Transverse colon (tissue), 4 donors: ENCODE measurements at regions not wholly inside any gene's neighbourhood (a gene's known extent, or its start where the extent isn't known, plus 50 kb on each side); places are given as distances from the start of the nearest gene placed in this dataset.

ENCODE experiments used
- DNase-seq: peaks from one replicate; pipeline ENCODE4 v3.0.0-alpha.2; 2019
- H3K27ac ChIP-seq, 4 donors: fragments of 200-600 bp; sonication (generic); 2 replicates each; pipeline ENCODE4 v1.5.1; 2016 to 2018; ENCODE audit warnings: inconsistent platforms in 4 of 4
- H3K27me3 ChIP-seq: fragments of 200-600 bp; sonication (generic); 2 replicates; pipeline ENCODE4 v1.5.1; 2017; ENCODE audit warnings: inconsistent platforms
- H3K36me3 ChIP-seq, 4 donors: fragments of 200-600 bp; sonication (generic); 2 replicates each; pipeline ENCODE4 v1.5.1; 2017 to 2019; ENCODE audit warnings: inconsistent platforms in 4 of 4
- H3K4me1 ChIP-seq, 4 donors: fragments of 200-600 bp; sonication (generic); 2 replicates each; pipeline ENCODE4 v1.5.1; 2017 to 2020; ENCODE audit warnings: inconsistent platforms in 4 of 4
- H3K4me3 ChIP-seq, 4 donors: fragments of 200-600 bp; sonication (generic); 1 replicate in 1 of 4; 2 replicates in 3 of 4; pipeline versions ENCODE4 v1.5.1 to v1.6.1; 2017 to 2019; ENCODE audit warnings: inconsistent platforms in 4 of 4
- H3K9me3 ChIP-seq, 2 donors: fragments of 200-600 bp; sonication (generic); 2 replicates each; pipeline ENCODE4 v1.5.1; 2017 to 2019; ENCODE audit warnings: inconsistent platforms in 2 of 2
- CTCF ChIP-seq, 5 experiments: fragments of 200-600 bp in 3 of 5; fragments of 450-650 bp in 2 of 5; sonication (generic) in 3 of 5; IDR thresholded peaks; 1 replicate in 2 of 5; 2 replicates in 3 of 5; pipeline ENCODE4 v1.5.1; 2016 to 2017; ENCODE audit warnings: antibody characterized with exemption in 5 of 5, inconsistent platforms in 3 of 5, mild to moderate bottlenecking in 2 of 5, moderate library complexity in 1 of 5
- EP300 ChIP-seq: sonication (generic); formaldehyde crosslinking; IDR thresholded peaks from one replicate; pipeline ENCODE4 v1.6.1; 2017; ENCODE audit warnings: antibody characterized with exemption, low read depth
- POLR2A ChIP-seq: fragments of 450-650 bp; IDR thresholded peaks from one replicate; pipeline ENCODE4 v1.6.1; 2016; ENCODE audit warnings: antibody characterized with exemption, mild to moderate bottlenecking, moderate library complexity
- POLR2AphosphoS5 ChIP-seq, 3 donors: sonication (generic); formaldehyde crosslinking; IDR thresholded peaks; one replicate each; pipeline ENCODE4 v1.6.1; 2016; ENCODE audit warnings: antibody characterized with exemption in 3 of 3
- WGBS, 2 donors: methylation state at CpG; one replicate each; pipeline ENCODE4 v1.1.5; 2018; ENCODE audit warnings: low coverage in 1 of 2; 5-methylcytosine and 5-hydroxymethylcytosine counted together
- in situ Hi-C, 4 donors: fragments of 200-750 bp; cut with MboI; loops; one replicate each; pipeline versions ENCODE4 v1.15.0 to v1.15.1; 2017; ENCODE audit warnings: low sequenced_read_pairs in 3 of 4, low pct_ligation_motif_present in 1 of 4, low pct_unique_long_range_greater_than_20kb in 1 of 4
- intact Hi-C: fragments of 100-400 bp; cut with DNase I; formaldehyde crosslinking; loops from one replicate; pipeline ENCODE4 v1.15.1; 2023; ENCODE audit warnings: low total_unique reads

- intact Hi-C loops (no loop called here), in situ Hi-C loops (no loop called here)
Observed at GRCh38 chr2:129757915-129758783, 221.3 kb upstream of the RAB6C start.

GRCh38 chr2:129758784-129759471 lies 220.5 kb upstream of the RAB6C start:
- Histone ChIP-seq H3K9me3 (no peaks in the 10 kb centered on the region), H3K4me1 (peaks cover 0 to 7% (median 2%) of the 10 kb centered on the region in 4 donors), H3K4me3 (peak overlapping the region in 3 of 4 donors; percentile 6 to 34 (median 24)), H3K36me3 (no peaks in the 10 kb centered on the region), H3K27ac (peak overlapping the region in 1 of 4 donors; percentile 22), H3K27me3 (no peaks in the 10 kb centered on the region)
- no peak for TF ChIP-seq CTCF (IDR thresholded peaks at IDR 0.05)
- TF ChIP-seq EP300 = no peak
- TF ChIP-seq POLR2A = no peak
- no peak for TF ChIP-seq POLR2AphosphoS5 (IDR thresholded peaks at IDR 0.05)
- in situ Hi-C loops = no loop called here
- DNase-seq = no peak
- intact Hi-C loops = no loop called here
- 39% methylated on average over 13 of the region's 14 CpGs; no CpG with 5 or more reads in 1 of the 2 donors for WGBS, 2 donors

More at GRCh38 chr2:129757915-129758783, 221.3 kb upstream of the RAB6C start:
- H3K4me1 ChIP-seq = peaks cover 0 to 7% (median 2%) of the 10 kb centered on the region in 4 donors
- TF ChIP-seq CTCF (IDR thresholded peaks at IDR 0.05) = no peak
- no peak for TF ChIP-seq POLR2AphosphoS5 (IDR thresholded peaks at IDR 0.05)
- no peak for TF ChIP-seq EP300
- TF ChIP-seq POLR2A = no peak
- no peak for DNase-seq
- 27 to 41% methylated on average over 4 to 15 of the region's 15 CpGs for WGBS, 2 donors
- peak overlapping the region in 3 of 4 donors; percentile 6 to 34 (median 24) for H3K4me3 ChIP-seq
- no peaks in the 10 kb centered on the region for H3K9me3 ChIP-seq
- no peaks in the 10 kb centered on the region for H3K27me3 ChIP-seq
- no peaks in the 10 kb centered on the region for H3K36me3 ChIP-seq
- peak overlapping the region in 1 of 4 donors; percentile 22 for H3K27ac ChIP-seq

GRCh38 chr2:129759472-129760010 lies 219.9 kb upstream of the RAB6C start:
- peaks cover 0 to 7% (median 2%) of the 10 kb centered on the region in 4 donors for H3K4me1 ChIP-seq
- no peak overlapping the region for H3K27ac ChIP-seq
- intact Hi-C loops = no loop called here
- H3K9me3 ChIP-seq = no peaks in the 10 kb centered on the region
- no peaks in the 10 kb centered on the region for H3K36me3 ChIP-seq
- TF ChIP-seq CTCF (IDR thresholded peaks at IDR 0.05) (no peak), POLR2AphosphoS5 (IDR thresholded peaks at IDR 0.05) (no peak), POLR2A (no peak), EP300 (no peak)
- no peak overlapping the region for H3K4me3 ChIP-seq
- no peak for DNase-seq
- in situ Hi-C loops = no loop called here
- H3K27me3 ChIP-seq = no peaks in the 10 kb centered on the region
- WGBS, 2 donors = 92% methylated on average over 2 of the region's 2 CpGs; no CpG with 5 or more reads in 1 of the 2 donors

- Histone ChIP-seq H3K4me1 (peaks cover 0 to 7% (median 2%) of the 10 kb centered on the region in 4 donors), H3K36me3 (no peaks in the 10 kb centered on the region), H3K4me3 (no peak overlapping the region), H3K27me3 (peaks cover 1% of the 10 kb centered on the region), H3K9me3 (no peaks in the 10 kb centered on the region), H3K27ac (no peak overlapping the region)
- intact Hi-C loops = no loop called here
- TF ChIP-seq CTCF (IDR thresholded peaks at IDR 0.05) (no peak), POLR2A (no peak), EP300 (no peak), POLR2AphosphoS5 (IDR thresholded peaks at IDR 0.05) (no peak)
- in situ Hi-C loops = no loop called here
- DNase-seq = no peak
- WGBS, 2 donors = 90% methylated on average over 7 of the region's 7 CpGs; no CpG with 5 or more reads in 1 of the 2 donors
Observed at GRCh38 chr2:129760669-129761068, 218.8 kb upstream of the RAB6C start.
